Activated T-cell treated with anti-CD3 and anti-CD28 coated beads, Interleukin-2, amount 50 U/mL, for 48 hours (primary cell): ENCODE measurements at regions not wholly inside any gene's neighbourhood (a gene's known extent, or its start where the extent isn't known, plus 50 kb on each side); places are given as distances from the start of the nearest gene placed in this dataset.
"Not testable (repeated sequence)": the region's sequence is repeated elsewhere in the genome, so short reads cannot be mapped to it uniquely, and the experiment has no call there.

Experiments used
- DNase-seq, 2 experiments: peaks; one replicate each; pipeline ENCODE4 v3.0.0-alpha.2; 2020

DNA sequence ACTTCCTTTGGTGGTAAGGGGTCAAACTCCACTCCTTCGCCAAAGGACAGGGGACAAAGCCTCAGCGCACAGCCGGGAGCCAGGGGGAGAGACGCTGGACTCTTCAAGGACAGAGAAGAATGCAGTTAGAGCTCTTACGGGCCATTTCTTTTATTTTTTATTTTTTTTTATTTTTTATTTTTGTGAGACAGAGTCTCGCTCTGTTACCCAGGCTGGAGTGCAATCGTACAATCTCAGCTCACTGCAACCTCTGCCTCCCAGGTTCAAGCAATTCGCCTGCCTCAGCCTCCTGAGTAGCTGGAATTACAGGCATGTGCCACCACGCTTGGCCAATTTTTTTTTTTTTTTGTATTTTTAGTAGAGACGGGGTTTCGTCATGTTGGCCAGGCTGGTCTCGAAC is 93.2 kb upstream of the RPH3AL start, which contains the start of gene RFLNB:
RFLNB (minus strand) TSS at position 101 of the 400 bp plus-strand sequence.
- DNase-seq: not testable (repeated sequence)

DNA sequence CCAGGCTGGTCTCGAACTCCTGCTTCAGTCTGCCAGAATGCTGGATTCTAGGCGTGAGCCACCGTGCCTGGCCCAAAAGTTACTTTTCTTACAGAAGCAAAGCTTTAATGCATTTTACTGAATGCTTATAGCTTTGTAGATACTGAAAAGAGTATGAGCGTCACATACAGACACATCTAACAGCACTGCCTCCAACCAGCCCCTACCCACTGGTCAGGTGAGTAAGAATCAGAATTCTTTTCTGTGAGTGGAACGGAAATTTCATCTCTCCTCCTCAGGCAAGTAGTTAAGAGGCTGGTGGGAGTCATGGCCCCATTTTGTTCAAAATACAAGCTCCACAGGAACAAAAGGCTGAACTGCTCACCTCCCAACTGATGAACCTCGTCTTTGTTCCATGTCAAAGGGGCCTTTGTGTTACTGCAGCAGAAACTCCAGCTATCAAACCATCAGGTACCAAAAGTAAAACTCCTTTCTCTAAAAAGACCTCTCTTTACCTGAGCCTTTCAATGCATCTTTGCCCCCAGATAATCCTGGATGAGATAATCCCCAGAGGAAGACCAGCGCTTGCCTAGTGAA is 92.4 kb upstream of the RPH3AL start:
- no peak for DNase-seq

DNA sequence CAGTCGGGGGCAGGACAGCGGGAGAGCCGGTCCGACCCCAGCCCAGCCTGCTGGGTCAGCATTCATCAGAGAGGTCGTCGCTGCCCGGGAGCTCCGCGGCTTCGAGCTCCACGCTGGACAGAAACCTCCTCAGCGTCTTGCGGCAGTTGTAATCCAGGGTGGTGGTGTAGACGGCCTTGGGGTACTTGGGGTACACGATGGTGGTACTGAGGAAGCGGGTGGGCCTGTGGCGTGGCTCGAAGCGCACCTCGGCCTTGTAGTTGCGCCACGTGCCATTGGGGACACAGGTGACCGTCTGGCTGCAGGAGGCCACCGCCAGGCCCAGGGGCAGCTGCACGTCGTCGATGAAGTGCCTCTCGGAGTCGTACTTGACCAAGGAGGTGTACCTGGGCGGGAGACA is 90.5 kb upstream of the RPH3AL start:
- DNase-seq: no peak

DNA sequence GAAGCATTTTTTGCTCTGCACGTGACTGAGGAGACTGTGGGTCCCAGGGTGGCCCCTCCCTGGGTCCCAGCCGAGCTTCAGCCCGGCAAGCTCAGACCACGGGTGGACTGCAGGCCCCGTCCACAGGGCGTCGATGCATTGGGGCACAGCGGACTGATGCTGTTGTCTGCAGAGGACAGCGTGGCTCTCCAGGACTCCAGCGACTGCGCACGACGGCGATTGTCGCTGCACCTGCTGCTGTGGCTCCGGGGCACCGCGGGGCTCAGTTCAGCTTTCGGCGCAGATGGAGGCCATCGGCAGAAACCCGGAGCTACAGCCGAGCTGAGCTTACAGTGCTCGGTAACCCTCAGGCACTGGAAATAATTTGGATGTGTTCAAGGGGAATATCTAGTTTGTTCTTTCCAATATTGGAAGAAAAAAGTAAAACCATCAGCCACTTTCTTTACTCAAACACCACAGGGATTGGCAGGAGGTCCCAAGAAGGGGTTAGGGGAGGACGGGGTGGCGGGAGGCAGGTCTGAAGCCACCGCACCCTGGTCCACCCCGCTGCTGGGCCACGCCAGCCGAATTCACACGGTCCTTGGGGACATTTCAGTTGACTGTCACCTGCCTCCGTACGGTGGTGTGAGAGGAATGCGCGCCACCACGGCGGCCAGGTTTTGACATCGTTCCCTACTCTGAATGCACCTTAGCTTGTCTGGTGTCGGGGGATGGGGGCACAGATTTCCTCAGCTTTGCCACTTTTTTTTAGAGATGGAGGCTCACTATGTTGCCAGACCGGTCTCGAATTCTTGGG is 88.7 kb upstream of the RPH3AL start:
- DNase-seq: no peak

DNA sequence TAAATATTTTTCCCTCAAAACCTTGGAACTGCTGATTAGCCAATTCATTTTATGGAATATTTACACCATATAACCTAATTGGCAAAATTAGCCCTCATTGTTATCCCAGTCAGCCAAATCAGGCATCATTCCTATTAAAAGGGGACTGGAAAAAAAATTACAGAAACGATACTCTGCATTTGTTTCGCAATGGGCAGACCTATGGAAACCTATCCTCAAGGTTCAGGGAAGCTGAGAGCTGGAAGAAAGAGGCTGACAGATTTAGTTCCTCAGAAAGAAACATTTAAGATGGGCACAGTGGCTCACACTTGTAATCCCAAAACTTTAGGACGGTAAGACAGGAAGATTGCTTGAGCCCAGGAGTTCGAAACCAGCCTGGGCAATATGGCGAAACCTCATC is 85.6 kb upstream of the RPH3AL start:
- no peak for DNase-seq

DNA sequence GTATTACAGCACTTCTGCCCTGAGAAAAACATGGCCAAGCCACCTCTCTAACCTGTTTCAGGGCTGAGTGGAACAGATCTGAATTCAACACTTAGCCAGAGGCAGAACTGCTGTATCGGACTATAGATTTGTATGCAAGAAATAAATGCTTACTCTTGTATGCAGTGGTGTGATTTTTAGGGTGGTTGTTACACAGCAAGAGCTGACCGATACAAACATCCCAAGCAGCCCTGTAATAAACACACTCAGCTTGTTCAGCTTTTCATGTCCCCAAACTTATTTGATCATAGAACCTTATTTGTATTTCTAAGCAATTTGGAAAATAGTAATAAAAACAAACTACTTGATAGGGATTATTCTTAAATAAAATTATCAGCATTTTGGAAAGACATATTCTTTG is 84.9 kb upstream of the RPH3AL start:
- no peak for DNase-seq

DNA sequence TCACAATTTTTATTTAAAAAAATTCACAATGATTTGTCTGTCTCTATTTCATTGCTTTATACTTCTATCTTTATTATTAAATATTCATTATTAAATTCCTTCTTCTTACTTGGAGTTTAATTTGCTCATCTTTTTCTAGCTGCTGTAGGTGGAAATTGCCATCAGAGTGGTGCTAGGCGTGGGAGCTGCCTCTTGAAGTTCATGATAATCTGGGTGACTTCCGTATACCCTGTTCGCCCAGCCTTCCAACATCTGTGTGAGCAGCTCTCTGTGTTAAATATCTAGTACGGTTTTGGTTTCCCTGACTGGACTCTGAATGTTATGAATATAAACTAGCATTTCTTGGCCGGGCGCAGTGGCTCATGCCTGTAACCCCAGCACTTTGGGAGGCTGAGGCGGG is 84.0 kb upstream of the RPH3AL start:
- DNase-seq: no peak

DNA sequence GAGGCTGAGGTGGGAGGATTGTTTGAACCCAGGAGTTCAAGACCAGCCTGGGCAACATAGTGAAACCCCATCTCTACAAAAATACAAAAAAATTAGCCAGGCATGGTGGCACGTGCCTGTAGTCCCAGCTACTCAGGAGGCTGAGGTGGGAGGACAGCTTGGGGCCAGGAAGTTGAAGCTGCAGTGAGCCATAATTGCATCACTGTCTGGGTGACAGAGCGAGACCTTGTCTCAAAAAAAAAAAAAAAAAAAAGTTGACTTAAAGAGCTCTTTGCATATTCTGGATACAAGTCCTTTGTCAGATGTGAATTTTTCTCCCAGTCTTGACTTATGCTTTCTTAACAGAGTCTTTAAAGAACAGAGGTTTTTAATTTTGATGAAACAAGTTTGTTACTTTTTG is 79.9 kb upstream of the RPH3AL start:
- DNase-seq: not testable (repeated sequence)

DNA sequence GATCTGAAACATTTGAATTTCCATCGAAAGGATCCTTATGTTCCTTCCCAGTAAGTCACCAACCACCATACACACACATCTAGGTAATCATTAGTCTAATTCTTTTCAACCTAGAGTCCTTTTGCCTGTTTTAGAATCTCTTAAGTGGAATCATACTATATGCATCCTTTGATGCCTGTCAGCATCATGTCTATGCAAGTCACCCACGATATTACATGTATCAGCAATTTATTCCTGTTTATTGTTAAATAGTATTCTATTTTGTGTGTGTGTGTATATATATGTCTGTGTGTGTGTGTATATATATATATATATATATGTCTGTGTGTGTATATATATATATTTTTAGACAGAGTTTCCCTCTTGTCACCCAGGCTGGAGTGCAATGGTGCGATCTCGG is 78.9 kb upstream of the RPH3AL start:
- DNase-seq: no peak

DNA sequence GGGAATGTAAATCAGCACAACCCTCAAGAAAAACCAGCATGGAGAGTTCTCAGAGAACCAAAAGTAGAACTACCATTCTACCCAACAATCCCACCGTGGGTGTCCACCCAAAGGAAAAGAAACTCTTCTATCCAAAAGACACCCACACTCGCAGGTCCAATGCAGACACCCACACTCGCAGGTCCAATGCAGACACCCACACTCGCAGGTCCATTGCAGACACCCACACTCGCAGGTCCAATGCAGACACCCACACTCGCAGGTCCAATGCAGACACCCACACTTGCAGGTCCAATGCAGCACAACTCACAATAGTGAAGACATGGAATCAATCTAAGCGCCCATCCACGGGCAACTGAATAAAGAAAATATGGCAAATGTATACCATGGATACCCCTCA is 77.0 kb upstream of the RPH3AL start:
- DNase-seq: no peak

DNA sequence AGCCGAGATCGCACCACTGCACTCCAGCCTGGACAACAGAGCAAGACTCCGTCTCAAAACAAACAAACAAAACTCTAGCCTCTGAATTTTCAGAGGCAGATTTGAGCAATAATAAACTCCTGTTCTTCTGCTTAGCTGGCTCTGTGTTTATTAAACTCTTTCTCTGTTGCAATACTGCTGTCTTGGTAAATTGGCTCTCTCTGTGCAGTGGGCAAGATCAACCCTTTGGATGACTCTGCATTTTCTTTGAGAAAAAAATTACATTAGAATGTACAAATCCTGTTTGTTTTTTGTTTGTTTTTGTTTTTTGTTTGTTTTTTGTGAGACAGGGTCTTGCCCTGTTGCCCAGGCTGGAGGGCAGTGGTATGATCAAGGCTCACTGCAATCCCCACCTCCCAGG is 75.8 kb upstream of the RPH3AL start:
- no peak for DNase-seq

DNA sequence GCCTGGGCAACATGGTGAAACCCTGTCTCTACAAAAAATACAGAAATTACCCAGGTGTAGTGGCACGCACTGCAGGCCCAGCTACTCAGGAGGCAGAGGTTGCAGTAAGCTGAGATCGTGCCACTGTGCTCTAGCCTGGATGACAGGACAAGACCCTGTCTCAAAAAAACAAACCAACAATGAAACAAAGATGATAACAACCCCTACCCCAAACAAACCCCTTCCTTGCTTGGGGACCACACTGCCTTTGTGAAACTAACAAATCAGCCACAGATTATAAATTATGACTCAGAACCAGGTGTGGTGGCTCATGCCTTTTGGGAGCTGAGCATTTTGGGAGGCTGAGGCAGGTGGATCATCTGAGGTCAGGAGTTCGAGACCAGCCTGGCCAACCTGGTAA is 75.3 kb upstream of the RPH3AL start:
- no peak for DNase-seq

DNA sequence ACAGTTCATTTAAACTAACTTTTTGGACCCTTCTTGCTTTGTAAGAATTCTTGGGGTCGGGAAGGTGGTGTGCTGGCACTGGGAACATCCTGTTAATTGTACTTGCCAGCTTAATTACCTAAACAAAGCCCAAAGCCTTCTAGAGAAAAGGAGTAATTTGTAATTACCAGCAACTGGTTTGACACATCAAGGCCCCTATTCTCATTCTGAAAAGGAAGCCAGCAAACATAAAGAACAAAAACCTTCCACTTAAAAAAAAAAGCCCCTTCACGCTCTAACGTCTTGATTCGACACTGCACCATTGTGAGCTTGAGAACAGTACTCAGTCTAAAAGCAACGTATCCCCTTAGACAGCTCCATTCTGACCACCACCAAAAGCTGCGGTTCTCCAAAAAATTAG is 74.7 kb upstream of the RPH3AL start:
- DNase-seq: no peak

DNA sequence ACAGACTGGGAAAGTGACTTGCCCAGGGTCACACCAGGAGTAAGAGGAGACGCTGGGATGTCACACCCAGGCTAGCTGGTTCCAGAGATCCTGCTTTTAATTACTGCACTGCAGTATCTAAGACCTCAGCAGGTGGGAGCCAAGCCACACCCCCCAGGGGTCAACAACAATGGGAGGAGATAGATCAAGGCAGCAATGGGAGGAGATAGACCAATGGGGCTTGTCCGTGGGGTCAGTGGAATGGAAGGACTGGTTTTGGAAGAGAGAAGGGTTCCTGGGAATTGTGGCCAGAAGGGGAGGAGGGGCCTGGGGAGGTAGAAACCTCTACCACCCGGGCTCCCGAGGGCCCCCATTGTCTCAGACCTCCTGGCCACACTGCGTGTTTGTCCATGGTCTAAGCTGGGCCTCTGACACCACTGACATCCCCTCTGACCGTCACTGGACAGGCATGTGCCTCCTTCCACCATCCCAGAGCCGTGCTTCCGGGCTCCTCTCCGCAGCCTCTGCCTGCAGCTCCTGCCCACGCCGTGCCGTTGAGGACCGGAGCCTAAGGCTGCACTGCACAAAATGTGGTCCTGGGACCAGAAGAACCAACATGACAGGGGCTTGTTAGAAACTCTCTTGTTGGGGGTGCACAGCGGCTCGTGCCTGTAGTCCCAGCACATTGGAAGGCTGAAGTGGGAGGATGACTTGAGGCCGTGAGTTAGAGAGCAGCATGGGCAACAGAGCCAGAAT is 69.8 kb upstream of the RPH3AL start:
- no peak for DNase-seq

DNA sequence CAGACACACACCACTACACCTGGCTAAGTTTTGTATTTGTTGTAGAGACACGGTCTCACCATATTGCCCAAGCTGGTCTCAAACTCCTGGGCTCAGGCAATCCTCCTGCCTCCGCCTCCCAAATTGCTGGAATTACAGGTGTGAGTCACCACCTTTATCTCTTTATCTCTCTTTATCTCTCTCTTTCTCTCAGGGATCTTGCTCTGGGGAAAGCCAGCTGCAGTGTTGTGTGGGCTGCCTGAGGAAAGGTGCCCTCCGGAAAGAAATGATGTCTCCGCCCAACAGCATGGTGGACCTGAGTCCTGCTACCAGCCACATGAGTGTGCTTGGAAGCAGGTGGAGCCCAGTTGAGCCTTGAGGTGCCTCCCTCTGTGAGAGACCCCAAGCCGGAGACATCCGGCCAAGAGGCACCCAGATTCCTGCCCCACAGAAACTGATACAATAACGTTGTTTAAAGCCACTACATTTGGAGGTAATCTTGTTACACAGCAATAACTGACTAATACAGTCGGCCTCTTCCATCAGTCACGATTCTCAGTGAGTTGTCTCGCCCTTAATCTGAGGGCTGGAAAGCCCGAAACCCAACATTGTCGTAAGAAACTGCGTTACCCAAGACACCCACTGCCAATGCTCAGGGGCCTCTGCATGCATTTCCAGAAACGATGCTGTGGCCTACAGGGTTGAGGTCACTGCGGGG is 68.0 kb upstream of the RPH3AL start:
- no peak for DNase-seq

DNA sequence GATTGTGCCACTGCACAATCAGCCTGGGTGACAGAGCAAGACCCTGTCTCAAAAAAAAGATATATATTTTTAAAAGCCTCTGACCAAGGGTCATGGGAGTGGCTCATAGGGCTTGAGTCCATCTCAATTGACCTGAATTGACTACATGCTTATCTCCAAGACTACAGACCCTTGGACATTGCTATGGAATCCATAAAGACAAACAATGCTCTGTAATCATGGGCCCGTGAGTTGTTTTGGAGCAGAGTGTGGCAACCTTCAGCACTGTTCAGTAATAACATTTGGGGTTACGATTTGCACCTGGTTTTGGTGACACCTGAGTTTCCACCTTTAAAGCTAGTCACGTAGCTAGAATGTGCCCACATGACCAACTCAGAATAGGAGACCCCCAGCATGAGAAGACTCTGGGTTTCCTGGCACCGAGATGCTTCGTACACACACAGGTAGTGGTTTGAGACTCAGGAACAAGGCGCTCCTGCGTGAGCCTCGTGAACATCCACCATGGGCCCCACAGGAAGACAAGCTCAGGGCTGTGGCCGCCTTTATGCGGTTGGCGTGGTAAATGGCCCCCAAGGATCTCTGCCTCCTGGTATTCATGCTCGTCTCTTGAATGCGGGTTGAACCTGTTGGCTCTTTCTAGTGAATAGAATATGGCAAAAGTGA is 66.6 kb upstream of the RPH3AL start:
- DNase-seq: peak; percentile 51

DNA sequence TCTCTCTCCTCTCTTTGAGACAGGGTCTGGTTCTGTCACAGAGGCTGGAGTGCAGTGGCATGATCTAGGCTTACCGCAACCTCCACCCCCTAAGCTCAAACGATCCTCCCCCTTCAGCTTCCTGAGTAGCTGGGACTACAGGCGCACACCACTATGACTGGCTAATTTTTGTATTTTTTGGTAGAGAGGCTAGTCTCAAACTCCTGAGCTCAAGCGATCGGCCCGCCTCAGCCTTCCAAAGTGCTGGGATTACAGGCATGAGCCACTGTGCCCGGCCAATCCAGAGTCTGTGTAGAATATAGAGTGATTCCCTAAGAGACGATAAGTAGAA is 65.8 kb upstream of the RPH3AL start:
- peak; percentile 46 to 59 for DNase-seq

DNA sequence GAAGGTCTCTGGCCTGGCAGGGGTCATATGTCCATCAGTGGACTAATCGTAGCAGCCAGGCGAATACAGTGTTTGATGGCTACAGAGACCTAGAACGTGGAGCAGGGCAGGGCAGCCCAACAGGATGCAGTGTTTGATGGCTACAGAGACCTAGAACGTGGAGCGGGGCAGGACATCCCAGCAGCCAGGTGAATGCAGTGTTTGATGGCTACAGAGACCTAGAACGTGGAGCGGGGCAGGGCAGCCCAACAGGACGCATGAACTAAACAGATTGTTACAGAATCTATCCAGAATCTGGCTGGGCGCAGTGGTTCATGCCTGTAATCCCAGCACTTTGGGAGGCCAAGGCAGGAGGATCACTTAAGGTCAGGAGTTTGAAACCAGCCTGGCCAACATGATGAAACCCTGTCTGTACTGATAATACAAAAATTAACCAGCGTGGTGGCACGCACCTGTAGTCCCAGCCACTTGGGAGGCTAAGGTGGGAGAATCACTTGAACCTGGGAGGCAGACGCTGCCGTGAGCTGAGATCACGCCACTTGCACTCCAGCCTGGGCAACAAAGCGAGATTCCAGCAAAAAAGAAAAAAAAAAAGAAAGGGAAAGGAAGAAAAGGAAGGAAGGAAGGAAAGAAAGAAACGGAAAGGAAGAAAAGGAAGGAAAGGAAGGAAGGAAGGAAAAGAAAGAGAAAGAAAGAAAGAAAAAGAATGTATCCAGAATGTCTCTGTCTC is 65.2 kb upstream of the RPH3AL start:
- no peak for DNase-seq

DNA sequence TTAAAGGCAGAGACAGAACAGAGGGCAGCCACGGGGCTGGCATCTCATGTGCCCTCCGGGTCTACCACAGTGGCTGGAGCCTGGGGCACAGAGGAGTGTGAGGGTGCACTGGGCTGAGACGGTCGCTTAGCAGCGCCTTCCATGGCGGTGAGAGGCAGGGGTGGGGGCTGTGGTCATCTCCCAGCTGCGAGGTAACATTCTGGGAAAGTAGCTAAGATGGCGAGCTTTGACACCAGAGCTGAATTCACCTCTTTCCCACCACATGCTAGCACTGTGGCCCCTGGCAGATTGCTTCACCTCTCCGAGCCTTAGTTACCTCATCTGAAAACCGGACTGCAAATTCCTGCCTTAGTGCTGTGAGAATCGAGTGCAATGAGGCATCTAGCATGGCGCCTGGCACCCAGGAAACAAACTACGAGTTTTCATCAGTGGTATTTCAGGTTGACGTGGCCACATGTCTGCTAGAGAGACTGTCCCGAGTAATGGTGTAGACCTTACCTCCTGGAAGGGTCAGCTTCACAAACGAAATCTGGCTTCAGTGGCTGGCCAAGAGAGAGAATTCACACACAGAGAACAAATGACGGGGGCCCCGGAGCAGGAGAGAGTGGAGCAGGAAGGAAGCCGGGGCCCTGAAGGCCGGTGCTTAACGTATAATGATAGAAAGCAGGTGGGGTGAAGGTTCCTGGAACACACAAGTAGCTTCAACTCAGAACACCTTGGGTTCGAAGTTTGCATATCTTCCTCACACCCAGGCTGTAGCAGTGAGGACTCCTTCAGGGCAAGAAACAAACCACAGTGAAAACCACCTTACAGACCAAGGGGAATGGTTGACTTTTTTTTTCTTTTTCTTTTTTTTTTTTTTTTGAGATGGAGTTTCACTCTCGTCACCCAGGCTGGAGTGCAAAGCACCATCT is 63.9 kb upstream of the RPH3AL start:
- DNase-seq: peak; percentile 74 to 75

DNA sequence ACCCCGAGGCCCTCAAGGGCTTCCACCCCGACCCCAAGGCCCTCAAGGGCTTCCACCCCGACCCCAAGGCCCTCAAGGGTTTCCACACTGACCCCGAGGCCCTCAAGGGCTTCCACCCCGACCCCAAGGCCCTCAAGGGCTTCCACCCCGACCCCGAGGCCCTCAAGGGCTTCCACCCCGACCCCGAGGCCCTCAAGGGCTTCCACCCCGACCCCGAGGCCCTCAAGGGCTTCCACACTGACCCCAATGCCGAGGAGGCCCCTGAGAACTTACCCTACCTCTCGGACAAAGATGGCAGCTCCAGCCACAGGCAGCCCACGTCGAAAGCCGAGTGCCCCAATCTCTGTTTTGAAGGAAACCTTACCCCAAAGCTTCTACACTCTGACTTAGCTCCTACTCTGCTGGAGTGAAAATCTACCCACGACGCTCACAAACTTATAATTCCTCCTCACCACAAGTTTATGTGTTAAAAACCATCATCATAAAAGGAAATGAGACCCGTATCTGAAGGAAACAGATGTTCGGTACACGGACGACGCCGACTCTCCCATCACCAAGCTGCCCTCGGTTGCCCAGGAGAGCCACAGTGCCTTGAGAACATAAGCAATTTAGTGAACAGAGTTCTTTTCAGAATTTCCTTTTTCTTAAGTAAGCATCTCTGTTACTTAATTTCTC is 61.2 kb upstream of the RPH3AL start:
- DNase-seq: peak; percentile 45 to 52

DNA sequence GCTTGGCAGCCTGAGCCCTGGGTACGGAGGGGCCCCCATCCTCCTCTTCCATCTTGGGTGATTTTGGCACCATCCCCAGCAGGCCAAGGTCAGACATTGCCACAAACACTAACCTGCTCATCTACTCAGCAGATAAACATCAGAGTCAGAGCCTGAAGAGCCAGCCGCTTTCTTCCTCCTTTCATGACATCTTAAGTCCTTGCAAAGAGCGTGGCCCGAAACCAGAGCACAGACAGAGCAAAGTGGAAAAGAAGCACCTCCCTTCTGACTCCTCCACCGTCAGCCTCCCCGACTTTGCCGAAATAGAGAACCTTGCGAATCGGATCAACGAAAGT is 60.4 kb upstream of the RPH3AL start:
- peak in 1 of 2 experiments; percentile 55 for DNase-seq
